ENCODE measurements at regions not wholly inside any gene's neighbourhood (a gene's known extent, or its start where the extent isn't known, plus 50 kb on each side); places are given as distances from the start of the nearest gene placed in this dataset.

- TF ChIP-seq CTCF (conservative IDR thresholded peaks at IDR 0.05) (no peak), ZFX (IDR thresholded peaks at IDR 0.05) (no peak)
Observed at GRCh38 chr22:22392131-22392530, 116.4 kb downstream of the ZNF280B start.

All from C4-2B (cell line).